Astrocyte of the spinal cord (primary cell): ENCODE measurements at regions not wholly inside any gene's neighbourhood (a gene's known extent, or its start where the extent isn't known, plus 50 kb on each side); places are given as distances from the start of the nearest gene placed in this dataset.

Experiments
- DNase-seq: peaks from one replicate; pipeline ENCODE4 v3.0.0; 2011; ENCODE audit warnings: low read depth, low spot score
- H3K4me3 ChIP-seq: 2 replicates; pipeline ENCODE4 v1.5.1; 2011; ENCODE audit warnings: low read depth, mild to moderate bottlenecking, low read length, moderate library complexity
- in situ Hi-C: cut with HindIII; loops from 2 replicates; pipeline ENCODE4 v1.10.0; 2017; ENCODE audit warnings: low sequenced_read_pairs
- TF ChIP-seq, protein P1 (sequence below): IDR thresholded peaks from 2 replicates; pipeline ENCODE4 v1.5.1; 2012; ENCODE audit warnings: low read depth, mild to moderate bottlenecking, low read length, inconsistent platforms

DNA sequence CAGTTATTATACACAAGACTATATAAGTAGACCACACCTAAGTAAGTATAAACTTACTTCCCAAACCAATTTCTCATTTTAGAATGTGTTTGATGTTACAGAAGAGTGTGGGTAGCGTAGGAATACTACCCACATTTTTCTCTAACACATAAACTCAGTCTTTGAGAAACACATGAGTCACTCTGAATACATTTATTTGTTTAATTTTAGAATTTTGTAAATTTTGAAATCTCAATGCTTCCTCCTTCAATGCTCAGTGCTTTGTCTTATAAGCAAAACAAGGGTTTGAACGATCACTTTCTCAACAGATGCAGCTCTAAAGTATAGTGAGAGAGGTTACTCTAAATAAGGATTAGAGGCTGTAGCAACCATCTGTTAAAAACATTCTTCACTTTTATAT is 700.8 kb downstream of the SI start:
- in situ Hi-C loops: no loop called here
- TF ChIP-seq, protein P1, sequence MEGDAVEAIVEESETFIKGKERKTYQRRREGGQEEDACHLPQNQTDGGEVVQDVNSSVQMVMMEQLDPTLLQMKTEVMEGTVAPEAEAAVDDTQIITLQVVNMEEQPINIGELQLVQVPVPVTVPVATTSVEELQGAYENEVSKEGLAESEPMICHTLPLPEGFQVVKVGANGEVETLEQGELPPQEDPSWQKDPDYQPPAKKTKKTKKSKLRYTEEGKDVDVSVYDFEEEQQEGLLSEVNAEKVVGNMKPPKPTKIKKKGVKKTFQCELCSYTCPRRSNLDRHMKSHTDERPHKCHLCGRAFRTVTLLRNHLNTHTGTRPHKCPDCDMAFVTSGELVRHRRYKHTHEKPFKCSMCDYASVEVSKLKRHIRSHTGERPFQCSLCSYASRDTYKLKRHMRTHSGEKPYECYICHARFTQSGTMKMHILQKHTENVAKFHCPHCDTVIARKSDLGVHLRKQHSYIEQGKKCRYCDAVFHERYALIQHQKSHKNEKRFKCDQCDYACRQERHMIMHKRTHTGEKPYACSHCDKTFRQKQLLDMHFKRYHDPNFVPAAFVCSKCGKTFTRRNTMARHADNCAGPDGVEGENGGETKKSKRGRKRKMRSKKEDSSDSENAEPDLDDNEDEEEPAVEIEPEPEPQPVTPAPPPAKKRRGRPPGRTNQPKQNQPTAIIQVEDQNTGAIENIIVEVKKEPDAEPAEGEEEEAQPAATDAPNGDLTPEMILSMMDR: no peak
- no peak for DNase-seq
- H3K4me3 ChIP-seq: no peak overlapping the region

DNA sequence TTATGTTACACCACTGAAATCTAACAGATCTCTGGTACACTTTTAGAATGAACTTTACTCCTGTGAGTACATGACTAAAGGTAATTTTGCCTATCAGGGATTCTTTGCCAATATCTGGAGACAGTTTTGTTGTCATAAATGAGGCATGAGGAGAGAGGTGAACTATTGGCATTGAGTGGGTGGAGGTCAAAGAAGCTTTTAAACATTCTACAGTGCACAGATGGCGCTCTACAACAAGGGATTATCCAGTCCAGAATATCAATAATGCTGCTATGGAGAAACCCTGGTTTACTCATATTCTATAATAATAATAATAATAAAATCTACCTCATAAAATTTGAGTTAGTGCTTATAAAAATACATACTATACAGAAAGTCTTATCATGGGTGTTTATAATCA is 702.3 kb downstream of the SI start:
- TF ChIP-seq, protein P1: no peak
- DNase-seq: no peak
- no peak overlapping the region for H3K4me3 ChIP-seq
- in situ Hi-C loops: no loop called here

DNA sequence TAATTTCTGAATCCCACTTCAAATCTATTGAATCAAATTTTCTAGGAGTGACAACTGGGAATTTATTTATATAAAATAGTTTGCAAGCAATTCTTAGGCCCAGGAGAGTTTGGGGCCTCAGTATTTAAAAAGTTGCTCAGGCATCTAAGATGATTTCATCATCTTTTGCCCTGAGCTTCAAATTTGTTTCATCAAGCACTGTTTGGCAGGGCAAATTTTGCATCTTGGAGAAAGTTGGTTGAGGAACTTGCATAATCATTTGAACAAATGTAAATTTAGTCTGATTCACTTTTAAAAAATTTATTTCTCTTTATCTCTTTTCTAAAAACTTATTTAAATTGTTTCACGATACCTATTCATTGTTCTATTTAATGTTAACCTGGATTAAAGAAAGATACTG is 702.8 kb downstream of the SI start:
- no peak for DNase-seq
- in situ Hi-C loops: no loop called here
- H3K4me3 ChIP-seq: no peak overlapping the region
- TF ChIP-seq, protein P1: no peak

DNA sequence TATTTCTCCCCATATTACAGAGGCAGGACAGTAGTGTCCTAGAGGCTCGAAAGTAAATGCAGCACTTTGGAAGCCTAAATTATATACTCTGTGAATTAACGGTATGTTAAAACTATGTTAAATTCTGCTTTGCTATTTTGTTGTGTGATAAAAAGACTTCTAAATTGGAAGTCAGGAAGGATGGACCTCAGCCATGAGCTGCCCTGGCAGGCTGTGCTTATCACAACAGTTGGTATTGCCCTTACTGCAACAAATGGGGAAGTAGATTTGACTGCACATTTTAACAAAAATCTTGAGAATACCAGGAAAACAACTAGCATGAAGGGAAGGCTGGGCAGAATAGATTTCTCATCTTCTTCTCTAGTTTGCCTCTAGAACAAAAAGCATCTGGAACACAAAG is 706.6 kb downstream of the SI start:
- H3K4me3 ChIP-seq: no peak overlapping the region
- DNase-seq: no peak
- in situ Hi-C loops: no loop called here
- TF ChIP-seq, protein P1: no peak

- no peak overlapping the region for H3K4me3 ChIP-seq
- TF ChIP-seq, protein P1: no peak
- in situ Hi-C loops: no loop called here
- DNase-seq: no peak
Observed at GRCh38 chr3:164370970-164371369, 707.3 kb downstream of the SI start.

- in situ Hi-C loops: no loop called here
- TF ChIP-seq, protein P1: no peak
- peak; percentile 8 for DNase-seq
- H3K4me3 ChIP-seq: no peak overlapping the region
Observed at GRCh38 chr3:164365242-164365641, 713.1 kb downstream of the SI start.

- DNase-seq: no peak
- TF ChIP-seq, protein P1: no peak
- H3K4me3 ChIP-seq: no peak overlapping the region
- in situ Hi-C loops: no loop called here
Observed at GRCh38 chr3:164364111-164364510, 714.2 kb downstream of the SI start.
